22Rv1 (cell line): ENCODE measurements at regions not wholly inside any gene's neighbourhood (a gene's known extent, or its start where the extent isn't known, plus 50 kb on each side); places are given as distances from the start of the nearest gene placed in this dataset.

Experiments used
- H3K27ac ChIP-seq: fragments of 450-650 bp; 2 replicates; pipeline ENCODE4 v1.5.1; 2017
- ZFX ChIP-seq: fragments of 450-650 bp; IDR thresholded peaks from 2 replicates; pipeline ENCODE4 v1.6.1; 2017; ENCODE audit warnings: antibody characterized with exemption, borderline replicate concordance
- TF ChIP-seq, protein P1 (sequence below): fragments of 450-650 bp; IDR thresholded peaks from 2 replicates; pipeline ENCODE4 v1.5.1; 2017; ENCODE audit warnings: mild to moderate bottlenecking

DNA sequence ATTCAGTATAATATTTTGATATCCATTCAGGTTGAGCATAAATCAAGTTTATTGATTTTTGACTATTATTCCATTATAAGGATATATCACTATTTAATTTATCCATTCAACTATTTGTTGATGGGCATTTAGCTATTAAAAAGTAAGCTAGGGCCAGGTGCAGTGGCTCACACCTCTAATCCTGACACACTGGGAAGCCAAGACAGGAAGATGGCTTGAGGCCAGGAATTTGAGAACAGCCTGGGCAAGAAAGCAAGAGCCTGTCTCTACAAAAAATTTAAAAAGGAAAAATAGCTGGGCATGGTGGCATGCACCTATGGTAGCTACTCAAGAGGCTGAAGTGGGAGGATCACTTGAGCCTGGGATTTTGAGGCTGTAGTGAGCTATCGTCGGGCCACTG lies 183.5 kb downstream of the HNMT start:
- TF ChIP-seq ZFX = no peak
- TF ChIP-seq, protein P1, sequence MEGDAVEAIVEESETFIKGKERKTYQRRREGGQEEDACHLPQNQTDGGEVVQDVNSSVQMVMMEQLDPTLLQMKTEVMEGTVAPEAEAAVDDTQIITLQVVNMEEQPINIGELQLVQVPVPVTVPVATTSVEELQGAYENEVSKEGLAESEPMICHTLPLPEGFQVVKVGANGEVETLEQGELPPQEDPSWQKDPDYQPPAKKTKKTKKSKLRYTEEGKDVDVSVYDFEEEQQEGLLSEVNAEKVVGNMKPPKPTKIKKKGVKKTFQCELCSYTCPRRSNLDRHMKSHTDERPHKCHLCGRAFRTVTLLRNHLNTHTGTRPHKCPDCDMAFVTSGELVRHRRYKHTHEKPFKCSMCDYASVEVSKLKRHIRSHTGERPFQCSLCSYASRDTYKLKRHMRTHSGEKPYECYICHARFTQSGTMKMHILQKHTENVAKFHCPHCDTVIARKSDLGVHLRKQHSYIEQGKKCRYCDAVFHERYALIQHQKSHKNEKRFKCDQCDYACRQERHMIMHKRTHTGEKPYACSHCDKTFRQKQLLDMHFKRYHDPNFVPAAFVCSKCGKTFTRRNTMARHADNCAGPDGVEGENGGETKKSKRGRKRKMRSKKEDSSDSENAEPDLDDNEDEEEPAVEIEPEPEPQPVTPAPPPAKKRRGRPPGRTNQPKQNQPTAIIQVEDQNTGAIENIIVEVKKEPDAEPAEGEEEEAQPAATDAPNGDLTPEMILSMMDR = no peak
- H3K27ac ChIP-seq = no peak overlapping the region

DNA sequence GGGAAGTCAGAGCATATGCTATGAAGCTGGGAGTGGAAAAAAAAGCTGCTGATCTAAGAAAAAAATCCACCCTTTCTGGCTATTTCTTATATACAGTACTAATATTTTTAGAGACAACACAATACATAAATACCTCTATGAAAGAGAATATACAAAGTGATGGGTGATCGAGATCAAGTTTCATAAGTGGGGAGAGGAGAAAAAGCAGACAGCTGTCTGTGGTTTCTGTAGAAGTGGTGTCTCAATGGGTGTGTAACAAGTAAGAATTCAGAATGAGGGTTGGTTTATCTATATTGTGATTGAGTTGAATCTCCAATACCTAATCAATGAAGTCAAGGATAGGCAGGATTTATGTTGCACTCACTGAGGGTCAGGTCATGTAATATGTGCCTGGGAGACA lies 191.0 kb downstream of the HNMT start:
- no peak overlapping the region for H3K27ac ChIP-seq
- no peak for TF ChIP-seq ZFX
- TF ChIP-seq, protein P1 = no peak

DNA sequence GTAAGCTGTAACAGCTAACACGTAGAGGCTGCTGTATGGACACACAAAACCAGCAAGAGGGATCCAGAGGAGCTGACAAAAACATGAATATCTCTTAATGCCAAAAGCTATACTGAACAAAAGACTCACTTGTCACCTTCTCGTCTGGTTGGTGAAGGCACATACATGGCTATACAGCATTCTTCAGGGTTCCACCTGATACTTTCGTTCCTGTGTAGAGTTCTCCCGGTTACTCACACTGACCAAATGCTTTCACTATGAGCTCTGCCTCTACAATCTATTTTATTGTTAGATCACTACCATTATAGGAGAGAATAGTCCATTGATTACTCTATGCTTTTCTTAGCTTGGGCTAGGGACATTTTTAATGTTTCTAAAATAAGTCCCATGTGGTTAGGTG lies 193.1 kb downstream of the HNMT start:
- TF ChIP-seq, protein P1 = no peak
- no peak for TF ChIP-seq ZFX

DNA sequence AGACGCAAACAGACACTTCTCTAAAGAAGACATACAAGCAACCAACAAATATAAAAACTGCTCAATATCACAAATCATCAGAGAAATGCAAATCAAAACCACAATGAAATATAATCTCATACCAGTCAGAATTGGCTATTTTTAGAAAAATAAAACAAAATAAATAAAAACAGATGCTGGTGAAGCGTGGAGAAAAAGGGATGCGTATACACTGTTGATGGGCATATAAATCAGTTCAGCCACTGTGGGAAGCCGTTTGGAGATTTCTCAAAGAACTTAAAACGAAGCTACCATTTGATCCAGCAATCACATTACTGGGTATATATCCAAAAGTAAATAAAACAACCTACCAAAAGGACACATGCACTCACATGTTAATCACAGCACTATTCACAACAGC lies 206.2 kb downstream of the HNMT start:
- H3K27ac ChIP-seq = no peak overlapping the region
- TF ChIP-seq ZFX = no peak
- TF ChIP-seq, protein P1 = no peak

More for the DNA sequence above, 193.1 kb downstream of the HNMT start:
- H3K27ac ChIP-seq = no peak overlapping the region

DNA sequence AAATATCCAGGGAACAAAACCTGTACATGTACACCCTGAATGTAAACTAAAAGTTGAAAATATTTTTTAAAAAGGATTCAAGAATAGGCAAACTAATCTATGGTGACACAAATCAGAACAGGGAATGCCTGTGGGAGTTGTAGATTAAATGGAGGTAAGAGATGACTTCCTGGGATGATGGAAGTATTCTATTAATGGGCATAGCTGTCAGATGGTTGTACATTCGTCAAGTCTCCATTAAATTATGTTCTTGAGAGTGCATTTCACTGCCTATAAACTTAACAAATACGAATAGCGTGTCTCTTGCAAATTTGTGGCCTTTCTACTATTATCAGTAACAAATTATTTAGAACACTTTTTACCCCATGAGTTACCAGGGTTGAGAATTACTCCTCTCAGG lies 207.0 kb downstream of the HNMT start:
- no peak overlapping the region for H3K27ac ChIP-seq
- no peak for TF ChIP-seq ZFX
- TF ChIP-seq, protein P1 = no peak

DNA sequence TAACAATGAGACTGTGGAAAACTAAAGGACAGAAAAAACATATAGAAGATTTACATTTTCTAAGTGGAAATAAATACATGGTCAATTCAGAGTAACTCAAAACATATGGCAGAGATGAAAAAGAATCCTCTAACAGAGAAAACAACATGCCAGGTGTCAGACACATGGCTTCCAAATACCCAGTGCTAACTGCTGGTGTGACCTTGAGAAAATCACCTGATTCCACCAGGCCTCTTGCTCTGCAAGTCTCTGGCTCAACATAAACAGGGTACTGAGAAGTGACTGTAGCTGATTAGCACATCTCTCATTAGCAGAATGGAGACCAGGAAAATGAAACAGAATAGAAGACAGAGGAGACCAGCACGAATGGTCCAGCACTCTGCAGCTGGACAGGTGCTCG lies 210.8 kb downstream of the HNMT start:
- H3K27ac ChIP-seq = no peak overlapping the region
- no peak for TF ChIP-seq ZFX
- TF ChIP-seq, protein P1 = no peak

DNA sequence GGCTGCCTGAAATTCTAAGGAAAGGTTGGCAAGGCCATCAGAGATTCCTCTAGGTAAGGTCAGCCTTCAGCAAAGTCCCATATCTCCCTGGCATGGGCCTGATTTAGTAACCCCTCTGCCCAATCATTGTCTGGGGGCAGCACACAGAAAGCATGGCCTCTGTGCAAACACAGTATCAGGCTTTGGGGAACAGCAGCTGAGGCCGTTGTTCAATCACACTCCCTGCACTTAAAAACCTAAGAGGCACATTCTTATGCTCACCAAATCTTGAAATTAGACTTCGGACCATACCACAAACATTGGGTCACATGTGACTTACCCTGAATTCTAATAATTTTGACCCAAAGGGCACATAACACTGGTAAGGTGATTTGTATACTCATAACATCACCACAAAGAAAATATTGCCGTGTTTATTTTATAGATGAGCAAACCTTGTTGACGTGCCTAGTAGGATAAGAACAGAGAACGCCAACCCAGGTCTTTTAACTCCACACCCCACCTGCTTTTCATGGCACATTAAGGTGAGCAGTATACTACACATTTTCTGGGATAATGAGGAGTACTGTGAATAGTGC lies 212.7 kb downstream of the HNMT start:
- TF ChIP-seq, protein P1 = no peak
- no peak for TF ChIP-seq ZFX
- H3K27ac ChIP-seq = no peak overlapping the region
